Heart right ventricle (tissue), 16 donors: ENCODE measurements at regions not wholly inside any gene's neighbourhood (a gene's known extent, or its start where the extent isn't known, plus 50 kb on each side); places are given as distances from the start of the nearest gene placed in this dataset.

Experiments
- ATAC-seq, 8 donors: fragments of 200-7000 bp; cut with Tn5 transposase; one replicate each; pipeline ENCODE4 v1.9.1; 2020; ENCODE audit warnings: mild to moderate bottlenecking in 8 of 8, moderate library complexity in 8 of 8, moderate number of reproducible peaks in 1 of 8
- DNase-seq, 2 donors: peaks; one replicate each; pipeline ENCODE4 v3.0.0-alpha.2; 2020
- H3K27ac ChIP-seq, 10 donors: fragments of 200-600 bp; sonication (generic) in 2 of 10; one replicate each; pipeline versions ENCODE4 v1.5.0 to v1.8.0; 2020 to 2022; ENCODE audit warnings: mild to moderate bottlenecking in 3 of 10
- H3K27me3 ChIP-seq, 7 donors: fragments of 200-600 bp; one replicate each; pipeline ENCODE4 v1.8.0; 2021 to 2022; ENCODE audit warnings: mild to moderate bottlenecking in 2 of 7
- H3K36me3 ChIP-seq, 9 donors: fragments of 200-600 bp; sonication (generic) in 1 of 9; one replicate each; pipeline versions ENCODE4 v1.5.0 to v1.8.0; 2020 to 2022; ENCODE audit warnings: mild to moderate bottlenecking in 2 of 9
- H3K4me1 ChIP-seq, 9 donors: fragments of 200-600 bp; sonication (generic) in 1 of 9; one replicate each; pipeline versions ENCODE4 v1.5.0 to v1.8.0; 2020 to 2022; ENCODE audit warnings: mild to moderate bottlenecking in 4 of 9
- H3K4me3 ChIP-seq, 10 donors: fragments of 200-600 bp; sonication (generic) in 2 of 10; one replicate each; pipeline versions ENCODE4 v1.5.0 to v1.8.0; 2020 to 2022; ENCODE audit warnings: mild to moderate bottlenecking in 7 of 10, moderate library complexity in 2 of 10
- H3K9me3 ChIP-seq, 11 donors: fragments of 200-600 bp in 10 of 11; sonication (generic) in 2 of 11; one replicate each; pipeline versions ENCODE4 v1.5.0 to v1.8.0; 2013 to 2022; ENCODE audit warnings: mild to moderate bottlenecking in 2 of 11, control low read depth in 1 of 11, moderate library complexity in 1 of 11
- WGBS, 2 donors: extraction: QIAGEN DNeasy Blood & Tissue Kit; methylation state at CpG; one replicate each; pipeline ENCODE4 v1.1.7; 2013; ENCODE audit warnings: inconsistent platforms in 1 of 2; 5-methylcytosine and 5-hydroxymethylcytosine counted together
- intact Hi-C, 10 donors: fragments of 100-400 bp; cut with DNase I; formaldehyde crosslinking; loops; one replicate each; pipeline versions ENCODE4 v1.11.1 to v1.14.2; 2022
- TF ChIP-seq, protein P1 (sequence below), 9 donors: fragments of 200-600 bp; sonication (generic) in 2 of 9; IDR thresholded peaks; one replicate each; pipeline versions ENCODE4 v1.5.0 to v1.8.0; 2021 to 2022; ENCODE audit warnings: antibody characterized with exemption in 9 of 9, mild to moderate bottlenecking in 5 of 9, moderate library complexity in 1 of 9
- donor health status: Arrhythmogenic right ventricular cardiomyopathy.
- donor health status: ischemic (EF 13 %, LVEDD 7.1; RV severe dilation, severe dysfunction).
- donor health status: healthy with polysubstance abuse.
- donor health status: DM: no; HTN: yes; CAD: no.
- donor health status: DM: no; HTN: no; CAD: no.
- donor health status: ischemic (EF 25% LVEDD 6.9; RV normal size, moderate dysfunction).
- donor health status: ischemic (EF 25% LVEDD 5.7; RV mildly dilated, moderate dysfunction).
- donor health status: healthy.
- donor health status: DM: yes; HTN: yes; CAD: no.
- donor health status: Ischemic cardiomyopathy.
- donor health status: ischemic (EF 35%, LVEDD 5.7; RV mildly dilated, moderate dysfunction).
- donor health status: nonischemic (EF 11% LVEDD 7.7; RV severe dilation, severe dysfunction).
- donor health status: DM: yes; HTN: yes; CAD: no.
- donor health status: PGD.
- donor health status: ischemic (EF 29% LVEDD 5.4; RV normal size, mild dysfunction).
- donor health status: nonischemic (EF 23%, LVEDD 6.1; RV moderate dilation, normal function).

DNA sequence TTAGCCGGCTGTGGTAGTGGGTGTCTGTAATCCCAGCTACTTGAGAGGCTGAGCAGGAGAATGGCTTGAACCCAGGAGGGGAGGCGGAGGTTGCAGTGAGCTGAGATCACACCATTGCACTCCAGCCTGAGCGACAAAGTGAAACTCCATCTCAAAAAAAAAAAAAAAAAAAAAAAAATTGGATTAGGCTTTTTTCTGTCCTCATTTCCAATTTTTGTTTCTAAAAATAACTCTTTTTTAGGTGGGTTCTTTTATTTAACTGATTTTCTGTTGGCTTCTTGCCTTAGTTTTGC, 863.7 kb downstream of the LRFN5 start:
- WGBS, 2 donors, result 76 to 82% methylated on average over 3 of the region's 3 CpGs
- TF ChIP-seq, protein P1, sequence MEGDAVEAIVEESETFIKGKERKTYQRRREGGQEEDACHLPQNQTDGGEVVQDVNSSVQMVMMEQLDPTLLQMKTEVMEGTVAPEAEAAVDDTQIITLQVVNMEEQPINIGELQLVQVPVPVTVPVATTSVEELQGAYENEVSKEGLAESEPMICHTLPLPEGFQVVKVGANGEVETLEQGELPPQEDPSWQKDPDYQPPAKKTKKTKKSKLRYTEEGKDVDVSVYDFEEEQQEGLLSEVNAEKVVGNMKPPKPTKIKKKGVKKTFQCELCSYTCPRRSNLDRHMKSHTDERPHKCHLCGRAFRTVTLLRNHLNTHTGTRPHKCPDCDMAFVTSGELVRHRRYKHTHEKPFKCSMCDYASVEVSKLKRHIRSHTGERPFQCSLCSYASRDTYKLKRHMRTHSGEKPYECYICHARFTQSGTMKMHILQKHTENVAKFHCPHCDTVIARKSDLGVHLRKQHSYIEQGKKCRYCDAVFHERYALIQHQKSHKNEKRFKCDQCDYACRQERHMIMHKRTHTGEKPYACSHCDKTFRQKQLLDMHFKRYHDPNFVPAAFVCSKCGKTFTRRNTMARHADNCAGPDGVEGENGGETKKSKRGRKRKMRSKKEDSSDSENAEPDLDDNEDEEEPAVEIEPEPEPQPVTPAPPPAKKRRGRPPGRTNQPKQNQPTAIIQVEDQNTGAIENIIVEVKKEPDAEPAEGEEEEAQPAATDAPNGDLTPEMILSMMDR (IDR thresholded peaks at IDR 0.05), result no peak
- no peaks in the 10 kb centered on the region for H3K36me3 ChIP-seq

DNA sequence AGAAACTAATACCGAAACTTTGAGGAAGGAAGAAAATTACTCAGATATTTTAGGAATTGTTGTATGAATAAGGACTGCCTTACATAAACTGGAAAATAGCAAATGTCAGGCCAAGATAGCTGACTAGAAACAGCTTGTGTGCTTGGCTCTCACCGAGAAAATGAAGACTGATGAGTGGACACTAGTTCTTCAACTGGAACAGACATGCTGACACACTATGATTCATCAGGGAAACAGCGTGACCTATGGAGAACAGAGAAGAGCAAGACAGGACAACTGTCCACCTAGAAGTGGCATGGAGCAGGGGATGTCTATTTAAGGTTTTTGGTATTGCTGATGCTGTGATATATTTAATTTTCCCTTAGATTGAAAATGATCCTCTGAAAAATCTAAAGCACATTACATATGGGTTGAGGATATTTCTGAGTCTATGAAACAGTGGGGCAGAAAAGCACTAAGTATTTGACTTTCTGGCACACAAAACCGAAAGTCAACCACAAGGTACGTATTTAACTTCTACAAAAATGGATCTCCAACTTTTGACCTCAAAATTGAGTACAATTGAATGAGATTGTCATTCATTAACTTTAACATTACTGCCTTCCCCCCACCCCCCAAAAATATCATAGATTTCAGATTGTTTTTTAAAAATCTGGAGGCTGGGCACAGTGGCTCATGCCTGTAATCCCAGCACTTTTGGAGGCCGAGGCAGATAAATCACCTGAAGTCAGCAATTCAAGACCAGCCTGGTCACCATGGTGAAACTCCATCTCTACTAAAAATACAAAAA, 863.2 kb downstream of the LRFN5 start:
- 70 to 75% methylated on average over 6 of the region's 6 CpGs for WGBS, 2 donors
- H3K27me3 ChIP-seq, result no peaks in the 10 kb centered on the region
- peaks cover 0 to 2% (median 0%) of the 10 kb centered on the region in 11 donors for H3K9me3 ChIP-seq
- DNase-seq (no peak), ATAC-seq (peak in 1 of 8 donors; percentile 20)
- TF ChIP-seq, protein P1 (IDR thresholded peaks at IDR 0.05), result no peak
- no peaks in the 10 kb centered on the region for H3K36me3 ChIP-seq
- intact Hi-C loops, result no loop called here
- H3K4me3 ChIP-seq, result no peak overlapping the region
- no peaks in the 10 kb centered on the region for H3K4me1 ChIP-seq
- H3K27ac ChIP-seq, result no peak overlapping the region

More for the DNA sequence above, 863.7 kb downstream of the LRFN5 start:
- Histone ChIP-seq H3K27ac (no peak overlapping the region), H3K27me3 (no peaks in the 10 kb centered on the region), H3K4me3 (no peak overlapping the region), H3K9me3 (peaks cover 0 to 2% (median 0%) of the 10 kb centered on the region in 11 donors), H3K4me1 (no peaks in the 10 kb centered on the region)
- DNase-seq (no peak), ATAC-seq (no peak)
- intact Hi-C loops, result no loop called here

DNA sequence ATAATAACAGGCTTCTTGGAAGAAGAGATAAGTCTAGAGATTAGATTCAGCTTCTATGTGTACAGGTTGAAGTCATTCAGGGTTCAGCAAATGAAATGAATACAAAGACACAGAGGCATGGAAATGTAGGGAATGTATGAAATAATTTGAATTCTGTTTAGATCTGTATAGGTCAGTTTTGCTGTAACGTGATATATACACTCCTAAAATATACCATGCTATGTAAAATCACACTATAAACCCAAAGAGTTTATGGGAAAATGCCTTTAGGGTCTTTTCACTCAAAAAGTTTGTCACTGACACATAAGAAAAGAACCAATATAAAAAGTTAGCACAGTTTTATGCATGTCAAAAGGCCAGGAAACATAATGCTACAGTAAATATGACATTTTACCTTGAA, 854.0 kb downstream of the LRFN5 start:
- no peaks in the 10 kb centered on the region for H3K4me1 ChIP-seq
- ATAC-seq (no peak), DNase-seq (no peak)
- no peaks in the 10 kb centered on the region for H3K27me3 ChIP-seq
- no peak overlapping the region for H3K4me3 ChIP-seq
- H3K27ac ChIP-seq, result no peak overlapping the region
- peaks cover 0 to 6% (median 0%) of the 10 kb centered on the region in 11 donors for H3K9me3 ChIP-seq
- H3K36me3 ChIP-seq, result no peaks in the 10 kb centered on the region
- intact Hi-C loops, result no loop called here
- TF ChIP-seq, protein P1 (IDR thresholded peaks at IDR 0.05), result no peak
- WGBS, 2 donors, result 71 to 72% methylated on average over 1 of the region's 1 CpG

DNA sequence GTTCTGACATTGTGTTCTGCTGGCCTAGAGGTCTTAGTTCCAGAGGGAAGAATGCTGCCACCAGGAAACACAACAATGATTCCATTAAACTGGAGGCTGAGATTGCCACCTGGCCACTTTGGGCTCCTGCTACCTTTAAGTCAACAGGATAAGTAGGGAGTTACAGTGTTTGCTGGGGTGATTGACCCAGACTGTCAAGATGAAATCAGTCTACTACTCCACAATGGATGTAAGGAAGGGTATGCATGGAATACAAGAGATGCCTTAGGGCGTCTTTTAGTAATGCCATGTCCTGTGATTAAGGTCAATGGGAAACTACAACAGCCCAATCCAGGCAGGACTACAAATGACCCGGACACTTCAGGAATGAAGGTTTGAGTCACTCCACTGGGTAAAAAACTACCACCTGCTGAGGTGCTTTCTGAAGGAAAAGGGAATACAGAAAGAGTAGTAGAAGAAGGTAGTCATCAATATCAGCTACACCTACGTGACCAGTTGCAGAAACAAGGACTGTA, 852.6 kb downstream of the LRFN5 start:
- WGBS, 2 donors, result 89 to 92% methylated on average over 3 of the region's 3 CpGs
- peaks cover 0 to 6% (median 0%) of the 10 kb centered on the region in 11 donors for H3K9me3 ChIP-seq
- ATAC-seq (no peak), DNase-seq (no peak)
- no peak overlapping the region for H3K4me3 ChIP-seq
- no peaks in the 10 kb centered on the region for H3K36me3 ChIP-seq
- TF ChIP-seq, protein P1 (IDR thresholded peaks at IDR 0.05), result no peak
- no peaks in the 10 kb centered on the region for H3K4me1 ChIP-seq
- no peaks in the 10 kb centered on the region for H3K27me3 ChIP-seq
- intact Hi-C loops, result no loop called here
- H3K27ac ChIP-seq, result no peak overlapping the region
